HG02610 (cell line): ENCODE measurements at regions not wholly inside any gene's neighbourhood (a gene's known extent, or its start where the extent isn't known, plus 50 kb on each side); places are given as distances from the start of the nearest gene placed in this dataset.
"Not testable (repeated sequence)": the region's sequence is repeated elsewhere in the genome, so short reads cannot be mapped to it uniquely, and the experiment has no call there.

ENCODE experiments used
- ATAC-seq: cut with Tn5 transposase; IDR thresholded peaks from one replicate; pipeline ENCODE4 v1.9.1; 2021; ENCODE audit warnings: mild to moderate bottlenecking, moderate library complexity; ENCODE audit not compliant: unreplicated experiment

GRCh38 chr21:35982717-35983116, 77.6 kb downstream of the SETD4 start:
- ATAC-seq = no peak

GRCh38 chr21:35981514-35982070, 78.7 kb downstream of the SETD4 start:
- no peak for ATAC-seq

- ATAC-seq = no peak
Measured at GRCh38 chr21:35980821-35981220, 79.5 kb downstream of the SETD4 start.

GRCh38 chr21:35977860-35978259, 82.5 kb downstream of the SETD4 start:
- ATAC-seq = not testable (repeated sequence)

- no peak for ATAC-seq
Measured at GRCh38 chr21:35976929-35977328, 83.4 kb downstream of the SETD4 start.

GRCh38 chr21:35976481-35976880, 83.8 kb downstream of the SETD4 start:
- ATAC-seq = no peak

- no peak for ATAC-seq
Measured at GRCh38 chr21:35974775-35975174, 85.6 kb downstream of the SETD4 start.

GRCh38 chr21:35971824-35972223, 88.5 kb downstream of the SETD4 start:
- ATAC-seq = no peak

GRCh38 chr21:35969281-35969680, 91.0 kb downstream of the SETD4 start:
- no peak for ATAC-seq

GRCh38 chr21:35968564-35968963, 91.8 kb downstream of the SETD4 start:
- no peak for ATAC-seq

GRCh38 chr21:35965699-35966098, 94.6 kb downstream of the SETD4 start:
- no peak for ATAC-seq

- ATAC-seq = no peak
Measured at GRCh38 chr21:35963920-35964451, 96.3 kb downstream of the SETD4 start.

GRCh38 chr21:35962917-35963316, 97.4 kb downstream of the SETD4 start:
- no peak for ATAC-seq

GRCh38 chr21:35954066-35954465, 106.3 kb downstream of the SETD4 start:
- ATAC-seq = no peak

GRCh38 chr21:35953597-35953996, 106.7 kb downstream of the SETD4 start:
- no peak for ATAC-seq

GRCh38 chr21:35952651-35953340, 107.5 kb downstream of the SETD4 start:
- no peak for ATAC-seq

- no peak for ATAC-seq
Measured at GRCh38 chr21:35948982-35949381, 111.3 kb downstream of the SETD4 start.

- ATAC-seq = no peak
Measured at GRCh38 chr21:35945089-35945671, 115.1 kb downstream of the SETD4 start.

- no peak for ATAC-seq
Measured at GRCh38 chr21:35943752-35944151, 116.6 kb downstream of the SETD4 start.

GRCh38 chr21:35942211-35943144, 117.8 kb downstream of the SETD4 start:
- ATAC-seq = no peak
